CD14-positive monocyte (primary cell): ENCODE measurements at regions not wholly inside any gene's neighbourhood (a gene's known extent, or its start where the extent isn't known, plus 50 kb on each side); places are given as distances from the start of the nearest gene placed in this dataset.

Source experiments
- DNase-seq, 3 donors: peaks; one replicate each; pipeline ENCODE4 v3.0.0-alpha.2; 2011 to 2022
- H2AFZ ChIP-seq: 2 replicates; pipeline ENCODE4 v1.6.0; 2012; ENCODE audit warnings: mild to moderate bottlenecking, low read depth, low read length, inconsistent platforms; ENCODE audit not compliant: insufficient read depth, poor library complexity, severe bottlenecking
- H3K27ac ChIP-seq, 2 donors: 1 replicate in 1 of 2; 2 replicates in 1 of 2; pipeline ENCODE4 v1.5.1; 2012 to 2013; ENCODE audit warnings: low read length in 2 of 2, control low read depth in 1 of 2, inconsistent platforms in 1 of 2, low read depth in 1 of 2, mild to moderate bottlenecking in 1 of 2
- H3K27me3 ChIP-seq, 2 donors: one replicate each; pipeline versions ENCODE4 v1.6.0 to v1.6.1; 2011 to 2013; ENCODE audit warnings: low read length in 2 of 2; ENCODE audit not compliant: control insufficient read depth in 2 of 2, insufficient read depth in 2 of 2
- H3K36me3 ChIP-seq, 2 donors: replicated peaks in 1 of 2; 1 replicate in 1 of 2; 2 replicates in 1 of 2; pipeline versions ENCODE4 v1.5.1 to v1.6.1; 2012 to 2013; ENCODE audit warnings: low read length in 2 of 2, control low read depth in 1 of 2, inconsistent platforms in 1 of 2, mild to moderate bottlenecking in 1 of 2; ENCODE audit not compliant: insufficient read depth in 2 of 2, control insufficient read depth in 1 of 2
- H3K4me1 ChIP-seq, 2 donors: 1 replicate in 1 of 2; 2 replicates in 1 of 2; pipeline versions ENCODE4 v1.5.1 to v1.6.1; 2012 to 2013; ENCODE audit warnings: low read length in 2 of 2, control low read depth in 1 of 2, inconsistent platforms in 1 of 2, mild to moderate bottlenecking in 1 of 2, moderate library complexity in 1 of 2; ENCODE audit not compliant: insufficient read depth in 2 of 2, control insufficient read depth in 1 of 2
- H3K4me2 ChIP-seq: replicated peaks from 2 replicates; pipeline ENCODE3; 2012; ENCODE audit warnings: low read length, moderate library complexity, mild to moderate bottlenecking; ENCODE audit not compliant: poor library complexity, severe bottlenecking; ENCODE audit errors: extremely low read depth
- H3K4me3 ChIP-seq, 3 experiments: fragments of 200-600 bp in 1 of 3; sonication (generic) in 1 of 3; replicated peaks in 1 of 3; 1 replicate in 2 of 3; 2 replicates in 1 of 3; pipeline ENCODE4 v1.5.1; 2011 to 2013; ENCODE audit warnings: low read length in 3 of 3, mild to moderate bottlenecking in 3 of 3, control low read depth in 2 of 3, low read depth in 2 of 3, inconsistent platforms in 1 of 3, moderate library complexity in 1 of 3
- H3K79me2 ChIP-seq: 2 replicates; pipeline ENCODE4 v1.6.0; 2012; ENCODE audit warnings: mild to moderate bottlenecking, control low read depth, inconsistent platforms, low read length, moderate library complexity; ENCODE audit not compliant: insufficient read depth
- H3K9ac ChIP-seq: 2 replicates; pipeline ENCODE4 v1.6.0; 2017; ENCODE audit warnings: low read length, mild to moderate bottlenecking; ENCODE audit not compliant: insufficient read depth, poor library complexity, severe bottlenecking
- H3K9me3 ChIP-seq, 2 donors: replicated peaks in 1 of 2; 1 replicate in 1 of 2; 2 replicates in 1 of 2; pipeline versions ENCODE4 v1.5.1 to v1.6.1; 2012 to 2013; ENCODE audit warnings: low read length in 2 of 2, control low read depth in 1 of 2; ENCODE audit not compliant: control insufficient read depth in 1 of 2, insufficient read depth in 1 of 2
- H4K20me1 ChIP-seq: 2 replicates; pipeline ENCODE4 v1.6.0; 2012; ENCODE audit warnings: mild to moderate bottlenecking, low read length, control low read depth, moderate library complexity; ENCODE audit not compliant: insufficient read depth
- H3K27ac Mint-ChIP-seq, 7 donors: one replicate each; pipeline ENCODE4 v1.8.0; 2020; ENCODE audit warnings: mild to moderate bottlenecking in 7 of 7, mixed read lengths in 7 of 7, moderate library complexity in 6 of 7, inconsistent platforms in 2 of 7
- H3K27me3 Mint-ChIP-seq, 3 donors: one replicate each; pipeline ENCODE4 v1.8.0; 2021 to 2022; ENCODE audit warnings: low read depth in 3 of 3, mild to moderate bottlenecking in 3 of 3, mixed read lengths in 3 of 3, moderate library complexity in 3 of 3, inconsistent platforms in 1 of 3
- H3K36me3 Mint-ChIP-seq, 2 donors: one replicate each; pipeline ENCODE4 v1.8.0; 2020; ENCODE audit warnings: mixed read lengths in 2 of 2, inconsistent platforms in 1 of 2, mild to moderate bottlenecking in 1 of 2
- H3K4me1 Mint-ChIP-seq: one replicate; pipeline ENCODE4 v1.8.0; 2020; ENCODE audit warnings: mild to moderate bottlenecking, mixed read lengths
- H3K4me3 Mint-ChIP-seq, 2 donors: one replicate each; pipeline ENCODE4 v1.8.0; 2020; ENCODE audit warnings: mild to moderate bottlenecking in 2 of 2, mixed read lengths in 2 of 2, moderate library complexity in 1 of 2
- H3K9me3 Mint-ChIP-seq, 7 donors: one replicate each; pipeline ENCODE4 v1.8.0; 2020 to 2022; ENCODE audit warnings: mixed read lengths in 7 of 7, mild to moderate bottlenecking in 6 of 7, moderate library complexity in 6 of 7, inconsistent platforms in 2 of 7
- CTCF ChIP-seq: fragments of 200-600 bp; IDR thresholded peaks from one replicate; pipeline ENCODE4 v1.8.0; 2022; ENCODE audit warnings: antibody characterized with exemption, mild to moderate bottlenecking
- WGBS: methylation state at CpG from one replicate; pipeline ENCODE4 v1.1.5; 2013; ENCODE audit warnings: missing lambda C conversion rate; ENCODE audit not compliant: insufficient coverage; 5-methylcytosine and 5-hydroxymethylcytosine counted together
- intact Hi-C, 2 donors: fragments of 100-400 bp; cut with micrococcal nuclease; formaldehyde crosslinking; loops; one replicate each; pipeline versions ENCODE4 v1.15.0 to v1.15.1; 2023

- Histone ChIP-seq H3K4me1 (no peaks in the 10 kb centered on the region), H3K9me3 (no peaks in the 10 kb centered on the region), H3K27me3 (no peaks in the 10 kb centered on the region), H3K36me3 (no peaks in the 10 kb centered on the region), H3K27ac (no peak overlapping the region), H4K20me1 (no peaks in the 10 kb centered on the region), H3K4me2 (no peak overlapping the region), H2AFZ (no peak overlapping the region), H3K4me3 (no peak overlapping the region), H3K79me2 (no peaks in the 10 kb centered on the region), H3K9ac (no peak overlapping the region)
- TF ChIP-seq CTCF: no peak
- no CpG with 5 or more reads among the region's 1 CpG for WGBS
- DNase-seq: no peak
- no peaks in the 10 kb centered on the region for H3K4me1 Mint-ChIP-seq
- H3K36me3 Mint-ChIP-seq: no peaks in the 10 kb centered on the region
- H3K9me3 Mint-ChIP-seq: no peaks in the 10 kb centered on the region
- no peaks in the 10 kb centered on the region for H3K27me3 Mint-ChIP-seq
- H3K27ac Mint-ChIP-seq: no peak overlapping the region
- intact Hi-C loops: no loop called here
- no peak overlapping the region for H3K4me3 Mint-ChIP-seq
These were observed 145.7 kb downstream of the HGF start for GRCh38 chr7:81624021-81624592.

- Histone ChIP-seq H4K20me1 (no peaks in the 10 kb centered on the region), H3K4me2 (no peak overlapping the region), H3K4me3 (no peak overlapping the region), H3K36me3 (no peaks in the 10 kb centered on the region), H3K27ac (no peak overlapping the region), H3K79me2 (no peaks in the 10 kb centered on the region), H3K4me1 (no peaks in the 10 kb centered on the region), H3K27me3 (no peaks in the 10 kb centered on the region), H2AFZ (no peak overlapping the region), H3K9ac (no peak overlapping the region), H3K9me3 (no peaks in the 10 kb centered on the region)
- Mint-ChIP-seq H3K4me1 (no peaks in the 10 kb centered on the region), H3K9me3 (no peaks in the 10 kb centered on the region), H3K27me3 (no peaks in the 10 kb centered on the region), H3K27ac (no peak overlapping the region), H3K4me3 (no peak overlapping the region), H3K36me3 (no peaks in the 10 kb centered on the region)
- no peak for DNase-seq
- intact Hi-C loops: no loop called here
- 100% methylated on average over 1 of the region's 1 CpG for WGBS
- TF ChIP-seq CTCF: no peak
These were observed 146.5 kb downstream of the HGF start for GRCh38 chr7:81623251-81623855.
